HG03280 (cell line): ENCODE measurements at regions not wholly inside any gene's neighbourhood (a gene's known extent, or its start where the extent isn't known, plus 50 kb on each side); places are given as distances from the start of the nearest gene placed in this dataset.
A peak's percentile ranks its signal among the peaks of the same experiment; 100 is the strongest.
"Not testable (repeated sequence)": the region's sequence is repeated elsewhere in the genome, so short reads cannot be mapped to it uniquely, and the experiment has no call there.

Experiments
- ATAC-seq: cut with Tn5 transposase; IDR thresholded peaks from one replicate; pipeline ENCODE4 v1.9.1; 2021; ENCODE audit warnings: mild to moderate bottlenecking, moderate library complexity; ENCODE audit not compliant: unreplicated experiment

DNA sequence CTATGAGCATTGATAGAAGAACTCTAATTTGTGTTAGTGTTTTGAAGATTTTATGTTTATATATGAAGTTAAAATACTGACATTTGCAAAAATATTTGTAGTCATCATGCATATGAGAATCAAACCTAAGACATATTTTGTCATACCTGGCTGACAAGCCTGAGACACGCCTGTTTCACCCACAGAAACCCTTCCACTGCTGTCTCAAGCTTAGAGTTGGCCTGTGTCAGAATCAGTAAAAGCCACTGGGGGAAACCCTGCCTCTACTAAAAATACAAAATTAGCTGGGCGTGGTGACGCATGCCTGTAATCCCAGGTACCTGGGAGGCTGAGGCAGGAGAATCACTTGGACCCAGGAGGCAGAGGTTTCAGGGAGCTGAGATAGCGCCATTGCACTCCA is 218.0 kb upstream of the C1QTNF3 start:
- ATAC-seq, result not testable (repeated sequence)

DNA sequence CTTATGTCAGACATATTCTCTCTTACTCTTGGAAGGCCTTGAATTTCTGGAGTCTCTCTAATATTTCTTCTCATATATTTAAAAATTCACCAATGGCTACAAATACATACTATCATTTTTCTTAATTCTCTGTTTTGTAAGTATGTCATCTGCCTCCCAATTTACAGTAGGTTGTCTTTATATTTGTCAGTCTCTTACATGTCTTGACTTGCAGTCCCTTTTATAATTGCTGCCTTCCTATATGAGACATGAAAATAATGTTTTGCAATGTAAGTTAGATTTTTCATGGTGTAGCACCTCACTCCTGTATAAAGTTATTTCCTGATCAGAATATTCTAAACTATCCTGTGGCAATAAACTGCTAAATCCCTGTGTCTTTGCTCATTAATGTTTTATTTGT is 223.1 kb upstream of the C1QTNF3 start:
- not testable (repeated sequence) for ATAC-seq

DNA sequence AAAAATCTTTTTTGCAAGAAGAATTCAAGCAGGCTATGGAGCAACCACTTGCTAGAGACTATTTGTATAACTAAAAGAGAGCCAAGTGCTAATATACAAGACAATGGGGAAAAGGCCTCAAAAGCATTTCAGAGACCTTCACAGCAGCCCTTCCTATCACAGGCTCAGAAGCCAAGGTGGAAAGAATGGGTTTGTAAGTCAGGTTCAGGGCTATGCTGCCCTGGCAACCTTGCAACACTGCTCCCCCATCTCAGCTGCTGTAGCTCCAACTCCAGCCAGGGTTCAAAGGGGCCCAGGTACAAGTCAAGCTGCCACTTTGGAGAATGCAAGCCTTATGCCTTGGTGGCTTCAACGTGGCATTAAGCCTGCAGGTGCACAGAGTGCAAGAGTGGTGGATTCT is 253.7 kb upstream of the C1QTNF3 start:
- not testable (repeated sequence) for ATAC-seq

DNA sequence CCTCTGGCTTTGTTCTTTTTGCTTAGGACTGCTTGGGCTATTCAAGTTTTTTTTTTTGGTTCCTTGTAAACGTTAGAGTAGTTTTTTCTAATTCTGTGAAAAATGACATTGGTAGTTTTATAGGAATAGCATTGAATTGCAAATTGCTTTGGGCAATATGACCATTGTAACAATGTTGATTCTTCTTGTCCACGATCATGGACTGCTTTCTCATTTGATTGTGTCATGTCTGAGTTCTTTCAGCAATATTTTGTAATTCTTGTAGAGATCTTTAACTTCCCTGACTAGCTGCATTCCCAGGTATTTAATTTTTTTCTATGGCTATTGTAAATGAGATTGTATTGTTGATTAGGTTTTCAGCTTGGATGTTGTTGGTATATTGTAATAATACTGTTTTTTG is 286.2 kb upstream of the C1QTNF3 start:
- ATAC-seq, result not testable (repeated sequence)

DNA sequence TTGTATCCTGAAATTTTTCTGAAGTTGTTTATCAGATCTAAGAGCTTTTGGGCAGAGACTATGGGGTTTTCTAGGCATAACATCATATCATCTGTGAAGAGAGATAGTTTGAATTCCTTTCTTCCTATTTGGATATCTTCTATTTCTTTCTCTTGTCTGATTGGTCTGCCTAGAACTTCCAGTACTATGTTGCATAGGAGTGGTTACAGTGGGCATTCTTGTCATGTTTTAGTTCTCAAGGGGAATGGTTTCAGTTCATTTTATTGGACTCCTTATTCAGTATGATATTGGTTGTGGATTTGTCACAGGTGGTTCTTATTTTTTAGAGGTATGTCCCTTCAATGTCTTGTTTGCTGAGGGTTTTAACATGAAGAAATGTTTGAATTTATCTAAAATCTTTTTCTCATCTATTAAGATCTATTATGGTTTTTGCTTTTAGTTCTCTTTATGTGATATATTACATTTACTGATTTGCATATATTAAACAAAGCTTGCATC is 286.6 kb upstream of the C1QTNF3 start:
- ATAC-seq, result not testable (repeated sequence)

DNA sequence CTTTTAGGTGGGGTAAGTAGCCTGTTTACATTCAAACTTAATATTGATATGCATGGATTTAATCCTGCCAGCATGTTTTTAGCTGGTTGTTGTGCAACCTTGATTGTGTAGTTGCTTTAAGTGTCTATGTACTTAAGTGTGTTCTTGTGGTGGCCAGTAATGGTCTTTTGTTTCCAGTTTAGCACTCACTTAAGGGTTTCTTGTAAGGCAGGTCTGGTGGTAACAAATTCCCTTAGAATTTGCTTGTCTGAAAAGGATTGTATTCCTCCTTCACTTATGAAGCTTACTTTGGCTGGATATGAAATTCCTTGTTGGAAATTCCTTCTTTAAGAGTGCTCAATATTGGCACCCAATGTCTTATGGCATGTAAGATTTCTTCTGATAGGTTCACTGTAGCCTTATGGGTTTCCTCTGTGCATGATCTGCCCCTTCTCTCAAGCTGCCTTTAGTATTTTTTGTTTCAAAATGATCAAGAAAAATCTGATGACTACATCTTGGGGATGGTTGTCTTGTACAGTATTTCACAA is 289.0 kb upstream of the C1QTNF3 start:
- ATAC-seq, result not testable (repeated sequence)

DNA sequence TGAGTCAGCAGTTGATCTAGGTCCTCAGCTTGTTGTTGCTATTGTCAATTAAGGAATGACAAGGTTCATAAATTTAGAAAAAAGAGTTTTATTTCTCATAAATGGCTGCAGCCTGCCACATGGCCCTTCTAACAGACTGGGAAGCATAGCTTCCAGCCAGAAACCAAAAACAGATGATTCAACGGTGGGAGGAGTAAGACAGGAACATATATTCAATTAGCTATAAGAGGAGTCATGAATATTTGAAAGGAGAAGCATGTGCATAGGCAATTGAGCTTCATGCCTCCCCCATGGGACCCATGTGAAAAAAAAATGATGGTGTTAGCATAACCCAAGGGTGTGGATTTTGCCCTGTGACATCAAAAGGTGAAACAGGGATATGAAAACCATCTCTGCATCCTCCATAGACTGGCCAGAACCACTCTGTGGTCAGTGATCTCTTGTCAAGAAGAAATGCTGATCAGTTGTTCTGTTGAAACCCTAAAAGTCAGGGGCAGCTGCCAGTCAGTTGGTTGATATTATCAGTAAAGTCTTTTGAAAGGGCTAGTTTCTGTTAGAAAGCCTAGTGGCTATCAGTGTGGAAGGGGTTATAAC is 296.5 kb upstream of the C1QTNF3 start:
- not testable (repeated sequence) for ATAC-seq

DNA sequence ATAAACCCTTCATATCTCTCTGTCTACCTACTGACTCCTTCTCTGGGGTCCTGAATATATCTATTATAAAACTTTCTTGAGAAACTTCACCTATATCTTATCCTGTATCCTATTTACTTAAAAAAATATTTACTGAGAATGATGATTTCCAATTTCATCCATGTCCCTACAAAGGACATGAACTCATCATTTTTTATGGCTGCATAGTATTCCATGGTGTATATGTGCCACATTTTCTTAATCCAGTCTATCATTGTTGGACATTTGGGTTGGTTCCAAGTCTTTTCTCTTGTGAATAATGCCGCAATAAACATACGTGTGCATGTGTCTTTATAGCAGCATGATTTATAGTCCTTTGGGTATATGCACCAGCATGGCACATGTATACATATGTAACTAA is 301.7 kb upstream of the RAI14 start:
- ATAC-seq, result not testable (repeated sequence)

DNA sequence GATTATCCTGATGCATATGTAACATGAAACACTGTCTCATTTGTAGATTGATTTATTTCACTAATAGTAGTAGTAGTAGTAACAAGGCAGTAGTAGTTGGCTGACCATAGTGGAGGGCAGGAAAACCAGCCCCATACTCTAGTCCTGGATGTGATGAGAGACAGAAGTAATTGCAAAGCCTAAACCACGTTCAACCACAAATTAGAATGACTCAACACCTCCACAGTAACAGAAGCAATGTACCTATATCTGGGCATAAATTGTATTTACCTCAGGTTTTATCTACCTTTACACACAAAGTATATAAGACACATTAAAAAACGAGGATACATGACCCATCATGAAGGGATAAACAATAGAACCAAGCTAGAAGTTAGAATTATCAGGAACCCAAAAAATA is 284.7 kb upstream of the RAI14 start:
- not testable (repeated sequence) for ATAC-seq

DNA sequence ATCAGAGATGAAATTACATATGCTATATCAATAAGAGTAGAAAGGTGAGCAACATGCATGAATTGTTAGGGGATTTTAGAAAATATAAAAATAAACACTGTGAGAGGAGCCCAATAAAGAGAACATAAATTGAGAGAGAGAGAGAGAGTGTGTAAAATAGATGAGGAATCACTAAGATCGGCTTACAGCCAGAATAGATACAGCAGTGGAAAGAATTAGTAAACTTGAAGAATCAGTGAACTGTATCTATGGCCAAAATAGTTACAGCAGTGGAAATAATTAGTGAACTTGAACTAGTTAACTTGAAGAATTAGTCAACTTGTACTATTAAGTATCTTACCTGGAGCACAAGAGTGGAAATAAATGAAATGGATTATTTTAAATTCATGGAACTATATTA is 284.3 kb upstream of the RAI14 start:
- not testable (repeated sequence) for ATAC-seq

DNA sequence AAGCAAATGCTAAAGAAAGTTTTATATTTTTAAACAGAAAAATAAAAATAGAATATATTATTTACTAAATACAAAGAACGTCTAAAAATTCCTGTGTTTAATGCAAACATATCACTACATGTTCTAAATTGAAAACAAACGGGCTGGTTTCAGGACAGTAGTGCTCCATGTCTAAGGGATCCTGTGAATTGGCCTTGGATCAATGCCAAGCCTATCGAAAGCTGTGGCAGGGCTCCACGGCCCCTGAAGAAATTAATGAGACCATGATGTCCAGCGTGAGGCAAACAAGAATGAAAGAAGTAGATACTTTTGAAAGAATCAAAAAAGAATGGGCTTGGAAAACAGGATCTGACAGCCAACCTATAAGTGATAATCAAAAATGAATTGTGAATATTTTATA is 283.4 kb upstream of the RAI14 start:
- not testable (repeated sequence) for ATAC-seq

DNA sequence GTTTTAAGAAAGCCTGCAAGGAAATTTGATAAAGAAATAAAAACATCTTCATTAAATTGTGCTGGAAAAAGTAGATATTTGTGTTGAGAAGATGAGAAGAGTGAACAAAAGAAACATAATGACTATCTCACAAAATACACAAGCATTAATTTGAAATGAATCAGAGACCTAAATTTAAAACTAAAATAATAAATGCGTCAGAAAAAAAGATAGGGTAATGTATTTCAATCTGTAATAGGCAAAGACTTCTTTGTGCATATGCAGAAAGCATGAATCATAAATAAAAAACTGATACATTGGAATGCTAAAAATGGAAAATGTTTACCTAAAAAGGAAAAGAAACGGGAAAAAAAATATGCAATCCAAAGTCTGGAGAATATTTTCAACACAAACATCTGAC is 278.5 kb upstream of the RAI14 start:
- ATAC-seq, result not testable (repeated sequence)

DNA sequence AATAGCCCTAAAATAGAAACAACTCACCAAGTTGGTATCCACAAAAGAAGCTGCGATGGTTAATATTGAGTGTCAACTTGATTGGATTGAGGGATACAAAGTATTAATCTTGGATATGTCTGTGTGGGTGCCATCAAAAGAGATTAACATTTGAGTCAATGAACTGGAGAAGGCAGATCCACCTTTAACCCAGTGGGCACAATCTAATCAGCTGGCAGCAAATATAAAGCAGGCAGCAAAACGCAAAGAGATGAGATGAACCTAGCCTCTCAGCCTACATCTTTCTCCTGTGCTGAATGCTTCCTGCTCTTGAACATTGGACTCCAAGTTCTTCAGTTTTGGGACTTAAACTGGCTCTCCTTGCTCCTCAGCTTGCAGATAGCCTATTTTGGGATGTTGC is 277.6 kb upstream of the RAI14 start:
- not testable (repeated sequence) for ATAC-seq

DNA sequence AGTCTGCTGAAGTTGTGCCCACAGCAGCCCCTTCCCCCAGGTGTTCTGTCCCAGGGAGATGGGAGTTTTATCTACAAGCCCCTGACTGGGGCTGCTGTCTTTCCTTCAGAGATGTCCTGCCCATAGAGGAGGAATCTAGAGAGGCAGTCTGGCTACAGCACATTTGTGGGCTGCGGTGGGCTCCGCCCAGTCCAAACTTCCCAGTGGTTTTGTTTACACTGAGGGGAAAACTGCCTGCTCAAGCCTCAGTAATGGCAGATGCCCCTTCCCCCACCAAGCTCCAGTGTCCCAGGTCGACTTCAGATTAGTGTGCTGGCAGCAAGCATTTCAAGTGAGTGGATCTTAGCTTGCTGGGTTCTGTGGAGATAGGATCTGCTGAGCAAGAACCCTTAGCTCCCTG is 267.4 kb upstream of the RAI14 start:
- not testable (repeated sequence) for ATAC-seq

DNA sequence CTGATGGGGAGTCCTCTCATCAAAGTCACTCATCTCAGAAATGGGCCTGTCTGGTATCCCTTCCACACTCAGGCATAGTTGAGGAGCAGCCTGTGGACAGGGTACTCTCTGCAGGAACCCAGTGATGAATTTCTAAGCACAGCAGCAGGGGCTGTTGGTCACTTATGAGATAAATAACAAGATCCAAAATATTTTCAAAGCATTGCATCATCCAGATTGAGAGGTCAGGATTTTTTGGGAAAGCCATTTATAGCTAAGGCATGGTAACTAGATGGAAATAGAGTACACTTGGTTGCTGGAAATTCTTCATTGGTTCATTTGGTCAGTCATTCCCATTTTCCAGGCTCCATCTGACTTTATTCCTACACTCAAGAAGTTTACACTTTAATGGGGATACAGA is 246.8 kb upstream of the RAI14 start:
- no peak for ATAC-seq

DNA sequence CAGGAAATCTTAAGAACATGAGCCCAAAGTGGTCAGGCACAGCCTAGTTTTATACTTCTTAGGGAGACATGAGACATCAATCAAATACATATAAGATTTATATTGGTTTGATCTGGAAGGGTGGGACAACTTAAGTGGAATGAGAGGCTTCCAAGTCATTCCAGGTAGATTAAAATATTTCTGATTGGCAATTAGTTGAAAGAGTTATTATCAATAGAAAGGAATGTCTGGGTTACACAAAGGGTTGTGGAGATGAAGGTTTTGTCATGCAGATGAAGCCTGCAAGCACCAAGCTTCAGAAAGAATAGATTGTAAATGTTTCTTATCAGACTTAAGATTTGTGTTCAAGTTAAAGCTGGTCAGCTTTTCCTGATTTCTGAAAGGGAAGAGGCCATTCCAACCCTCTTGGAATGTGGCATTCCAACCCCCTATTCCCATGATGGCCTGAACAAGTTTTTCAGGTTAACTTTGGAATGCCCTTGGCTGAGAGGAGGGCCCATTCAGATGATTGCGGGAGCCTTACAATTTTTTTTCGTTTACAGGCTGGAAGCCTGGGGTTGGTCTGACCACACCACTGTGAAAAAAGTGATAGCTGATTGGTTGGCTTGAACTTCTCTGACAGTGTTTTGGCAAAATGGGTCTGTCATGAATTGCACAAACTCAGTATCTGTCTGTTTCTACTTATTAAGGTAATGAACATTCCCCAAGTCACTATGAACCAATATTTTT is 245.6 kb upstream of the RAI14 start:
- ATAC-seq, result no peak

DNA sequence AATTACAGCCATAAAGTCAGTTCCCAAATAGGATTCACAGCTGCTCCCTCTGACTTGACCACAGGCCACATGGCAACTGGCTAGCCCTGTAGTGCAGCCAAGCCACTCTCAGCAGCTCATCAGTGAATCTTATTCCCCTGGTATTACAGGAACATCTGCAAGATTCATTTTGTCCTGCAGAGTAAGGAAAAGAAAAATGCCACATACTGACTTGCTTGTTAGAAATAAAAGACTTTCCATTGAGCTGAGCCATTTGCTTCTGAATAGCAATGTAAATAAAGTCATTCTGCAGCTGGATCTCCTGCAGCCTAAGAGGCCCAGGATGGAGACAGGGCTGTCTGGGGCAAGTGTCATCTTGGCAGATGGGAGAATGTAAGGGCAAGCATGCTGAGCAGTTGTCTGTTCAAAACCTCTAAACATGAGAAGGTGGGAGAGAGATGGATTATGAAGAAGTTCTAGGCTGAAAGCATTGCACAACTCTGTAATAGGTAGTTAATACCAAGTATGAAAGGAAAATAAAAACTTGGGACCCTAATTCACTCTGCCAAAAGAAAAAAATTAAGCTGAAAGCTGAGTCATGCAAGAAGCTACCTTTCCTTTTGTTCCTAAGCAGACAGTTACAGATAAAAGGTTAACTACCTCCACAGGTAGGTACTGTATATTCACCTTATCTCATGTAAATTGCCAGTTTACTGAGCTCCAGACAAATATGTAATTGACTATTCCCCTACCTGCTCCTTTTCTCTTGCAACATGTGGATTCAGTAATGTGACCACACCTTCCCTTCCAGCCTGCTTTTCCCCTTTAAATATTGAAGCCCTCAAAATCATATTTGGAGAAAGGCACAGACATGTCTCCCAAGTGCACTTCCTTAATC is 244.4 kb upstream of the RAI14 start:
- ATAC-seq, result no peak

DNA sequence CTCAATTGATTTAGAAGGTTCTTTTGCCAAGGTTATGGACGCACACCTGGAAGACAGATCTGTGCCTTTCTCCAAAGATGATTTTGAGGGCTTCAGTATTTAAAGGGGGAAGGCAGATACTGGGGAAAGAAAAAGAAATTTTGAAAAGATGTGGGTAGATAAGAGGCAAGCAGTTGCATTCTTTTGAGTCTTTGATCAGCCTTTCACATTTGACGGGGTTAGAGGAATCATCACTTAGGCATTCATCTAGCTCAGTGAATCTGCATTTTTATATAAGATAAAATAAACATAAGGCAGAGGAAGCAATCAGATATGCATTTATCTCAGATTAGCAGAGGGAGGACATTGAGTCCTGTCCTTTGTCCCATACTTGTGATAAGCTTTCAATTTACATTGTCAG is 243.4 kb upstream of the RAI14 start:
- ATAC-seq, result no peak

DNA sequence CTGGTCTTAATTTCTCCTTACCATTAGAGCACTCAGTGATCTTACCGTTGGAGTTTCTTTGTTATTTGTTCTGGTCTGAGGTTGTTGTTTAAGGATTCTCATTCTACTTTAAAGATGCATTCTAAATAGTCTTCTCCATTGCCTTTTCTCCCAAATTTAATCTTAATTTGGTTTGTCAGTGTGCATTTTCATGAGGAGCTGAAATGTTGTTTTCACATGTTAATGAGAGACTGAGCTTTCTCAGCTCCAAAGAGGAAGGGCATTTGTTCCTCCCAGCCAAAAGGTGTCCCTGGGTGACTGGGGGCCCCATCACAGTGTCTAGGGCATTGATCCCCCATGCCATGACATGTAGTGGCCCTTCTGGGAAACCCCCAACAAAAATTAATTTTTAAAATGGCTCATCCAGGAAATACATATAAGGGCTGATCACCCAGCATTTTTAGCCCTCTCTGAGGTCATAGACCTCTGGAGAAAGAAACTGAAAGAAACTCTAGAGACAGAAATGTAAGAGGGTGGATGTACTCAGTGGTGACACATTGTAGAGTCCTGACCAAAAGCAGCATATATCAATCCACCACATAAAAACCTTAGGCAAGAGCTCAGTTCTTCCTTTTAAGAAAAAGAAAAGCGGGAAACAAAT is 240.4 kb upstream of the RAI14 start:
- ATAC-seq, result peak; percentile 100

DNA sequence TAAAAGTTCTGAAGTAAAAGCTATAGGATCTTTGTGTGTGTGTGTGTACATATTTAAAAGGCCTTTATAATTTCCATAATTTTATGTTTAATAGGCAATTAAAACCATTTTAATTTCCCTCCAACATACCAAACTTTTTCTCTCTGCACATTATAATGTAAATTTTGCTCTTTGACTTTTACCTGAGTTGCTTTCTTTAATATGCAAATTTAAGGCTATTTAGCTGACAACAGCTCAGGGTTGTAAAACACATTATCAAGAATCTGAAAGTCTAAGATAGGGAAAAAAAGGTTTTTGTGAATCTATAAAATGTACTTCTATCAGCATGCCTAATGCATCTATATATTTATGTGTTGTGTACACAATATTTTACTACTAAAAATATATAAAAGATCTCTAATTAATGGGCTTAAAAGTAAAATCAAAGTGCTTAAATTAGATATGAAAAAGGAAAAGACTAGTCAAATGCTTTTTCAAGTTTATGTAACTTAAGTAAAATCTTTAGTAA is 239.6 kb upstream of the RAI14 start:
- no peak for ATAC-seq

DNA sequence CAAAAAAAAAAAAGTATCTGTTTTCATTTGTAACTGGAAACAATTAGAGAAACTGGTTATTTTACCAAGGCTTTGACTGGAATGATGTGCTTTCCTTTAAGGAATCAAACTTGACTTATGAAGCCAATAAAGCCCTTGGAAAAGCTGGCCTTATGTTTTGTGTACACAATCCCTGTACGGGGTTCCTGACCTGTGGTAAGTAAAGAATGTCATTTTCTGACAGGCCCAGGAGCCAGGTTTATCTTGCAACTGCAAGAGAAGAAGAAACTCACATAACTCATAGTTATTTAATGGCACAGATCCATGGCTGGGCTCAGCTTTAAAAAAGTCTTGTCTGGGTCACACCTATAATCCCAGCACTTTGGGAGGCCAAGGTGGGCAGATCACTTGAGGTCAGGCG is 235.9 kb upstream of the RAI14 start:
- ATAC-seq, result not testable (repeated sequence)
